Calu3 (cell line): ENCODE measurements at regions not wholly inside any gene's neighbourhood (a gene's known extent, or its start where the extent isn't known, plus 50 kb on each side); places are given as distances from the start of the nearest gene placed in this dataset.
"Not testable (repeated sequence)": the region's sequence is repeated elsewhere in the genome, so short reads cannot be mapped to it uniquely, and the experiment has no call there.

ENCODE experiments used
- BruUV-seq: library from RNA; stranded (reverse); fragments of 400-500 nt; replicated peaks from 2 replicates; lab custom pipeline; 2021; lab: Mats Ljungman, UMichigan
- CTCF ChIA-PET: fragments of 300-600 bp; sonication (Branson Sonifier 250); formaldehyde crosslinking; loops from one replicate; lab custom pipeline; 2022; ENCODE audit warnings: antibody characterized with exemption; lab: Charles Lee
- DNase-seq: peaks from one replicate; pipeline ENCODE4 v3.0.0; 2022
- H3K27ac Mint-ChIP-seq: one replicate; pipeline ENCODE4 v1.8.0; 2022; ENCODE audit warnings: mixed read lengths; ENCODE audit not compliant: unreplicated experiment
- H3K27me3 Mint-ChIP-seq: one replicate; pipeline ENCODE4 v1.8.0; 2022; ENCODE audit warnings: mixed read lengths; ENCODE audit not compliant: unreplicated experiment
- H3K36me3 Mint-ChIP-seq: one replicate; pipeline ENCODE4 v1.8.0; 2022; ENCODE audit warnings: mild to moderate bottlenecking, moderate library complexity, mixed read lengths; ENCODE audit not compliant: insufficient read depth, unreplicated experiment
- H3K4me1 Mint-ChIP-seq: one replicate; pipeline ENCODE4 v1.8.0; 2022; ENCODE audit warnings: mild to moderate bottlenecking, low read depth, mixed read lengths; ENCODE audit not compliant: unreplicated experiment
- H3K4me3 Mint-ChIP-seq: one replicate; pipeline ENCODE4 v1.8.0; 2022; ENCODE audit warnings: mild to moderate bottlenecking, low read depth, moderate library complexity, mixed read lengths; ENCODE audit not compliant: unreplicated experiment
- H3K9me3 Mint-ChIP-seq: one replicate; pipeline ENCODE4 v1.8.0; 2022; ENCODE audit warnings: low read depth, mixed read lengths; ENCODE audit not compliant: unreplicated experiment
- CTCF ChIP-seq: fragments of 200-600 bp; IDR thresholded peaks from one replicate; pipeline ENCODE4 v1.8.0; 2022; ENCODE audit warnings: antibody characterized with exemption; ENCODE audit not compliant: unreplicated experiment
- intact Hi-C: fragments of 100-400 bp; cut with micrococcal nuclease; formaldehyde crosslinking; loops from one replicate; pipeline ENCODE4 v1.10.0; 2022; ENCODE audit not compliant: unreplicated experiment

GRCh38 chr13:24580315-24580714 is 67.7 kb upstream of the PARP4 start:
- H3K9me3 Mint-ChIP-seq, H3K27me3 Mint-ChIP-seq, H3K4me1 Mint-ChIP-seq, DNase-seq, intact Hi-C loops, H3K27ac Mint-ChIP-seq, BruUV-seq, H3K4me3 Mint-ChIP-seq, H3K36me3 Mint-ChIP-seq: not testable (repeated sequence)
- CTCF ChIA-PET, result interaction anchor here (0.8 kb wide), 1 partner anchor 388 kb away, joined by 9 read pairs; no protein-coding TSS in a partner anchor
- peak; percentile 7 for TF ChIP-seq CTCF

- H3K4me3 Mint-ChIP-seq, CTCF ChIA-PET, DNase-seq, BruUV-seq, H3K4me1 Mint-ChIP-seq, H3K36me3 Mint-ChIP-seq, H3K9me3 Mint-ChIP-seq, H3K27me3 Mint-ChIP-seq, H3K27ac Mint-ChIP-seq, intact Hi-C loops: not testable (repeated sequence)
Observed at GRCh38 chr13:24581578-24581977, 69.0 kb upstream of the PARP4 start.

- DNase-seq, H3K27me3 Mint-ChIP-seq, intact Hi-C loops, H3K36me3 Mint-ChIP-seq, H3K9me3 Mint-ChIP-seq, CTCF ChIA-PET, BruUV-seq, H3K4me3 Mint-ChIP-seq, H3K27ac Mint-ChIP-seq, H3K4me1 Mint-ChIP-seq: not testable (repeated sequence)
Observed at GRCh38 chr13:24591697-24592096, 79.1 kb upstream of the PARP4 start.

- H3K27ac Mint-ChIP-seq, H3K36me3 Mint-ChIP-seq, H3K4me3 Mint-ChIP-seq, DNase-seq, intact Hi-C loops, H3K4me1 Mint-ChIP-seq, BruUV-seq, CTCF ChIA-PET, H3K9me3 Mint-ChIP-seq: not testable (repeated sequence)
- peaks cover 16% of the 10 kb centered on the region for H3K27me3 Mint-ChIP-seq
Observed at GRCh38 chr13:24597906-24598670, 82.1 kb upstream of the ATP12A start.

GRCh38 chr13:24599019-24599791 is 81.0 kb upstream of the ATP12A start:
- CTCF ChIA-PET, result not testable (repeated sequence)

GRCh38 chr13:24605923-24606372 is 74.3 kb upstream of the ATP12A start:
- Mint-ChIP-seq H3K4me1 (no peaks in the 10 kb centered on the region), H3K27me3 (peaks cover 23% of the 10 kb centered on the region), H3K4me3 (no peak overlapping the region), H3K27ac (no peak overlapping the region), H3K9me3 (no peaks in the 10 kb centered on the region), H3K36me3 (no peaks in the 10 kb centered on the region)
- DNase-seq, result peak; percentile 48
- peak; percentile 15 for TF ChIP-seq CTCF
- CTCF ChIA-PET, result interaction anchor here (0.5 to 1.6 kb wide), 10 partner anchors 25 to 363 kb away, joined by 3 to 10 read pairs (median 3); no protein-coding TSS in a partner anchor
- no TSS peak for BruUV-seq
- intact Hi-C loops, result loop anchor here (1.0 to 2.0 kb wide), 2 partner anchors 65 to 123 kb away; no protein-coding TSS in a partner anchor

More at GRCh38 chr13:24599019-24599791, 81.0 kb upstream of the ATP12A start:
- BruUV-seq, H3K4me3 Mint-ChIP-seq, H3K4me1 Mint-ChIP-seq, DNase-seq, intact Hi-C loops, H3K27ac Mint-ChIP-seq, H3K9me3 Mint-ChIP-seq, H3K36me3 Mint-ChIP-seq: not testable (repeated sequence)
- peaks cover 23% of the 10 kb centered on the region for H3K27me3 Mint-ChIP-seq
